HCT116 (cell line): ENCODE measurements at regions not wholly inside any gene's neighbourhood (a gene's known extent, or its start where the extent isn't known, plus 50 kb on each side); places are given as distances from the start of the nearest gene placed in this dataset.

Experiments used
- ATAC-seq: fragments of 200-7000 bp; cut with Tn5 transposase; 2 replicates; pipeline ENCODE4 v1.9.1; 2020; ENCODE audit warnings: mild to moderate bottlenecking, moderate library complexity
- BruUV-seq: library from RNA; stranded (reverse); fragments of 400-500 nt; replicated peaks from 2 replicates; lab custom pipeline; 2021; lab: Mats Ljungman, UMichigan
- CTCF ChIA-PET: fragments of 300-600 bp; sonication (Branson Sonifier 250); formaldehyde crosslinking; loops from one replicate; lab custom pipeline; 2021; ENCODE audit warnings: antibody characterized with exemption; lab: Charles Lee
- POLR2A ChIA-PET: fragments of 300-600, 350-600 bp; sonication (Branson Sonifier 250); formaldehyde crosslinking; loops from one replicate; lab custom pipeline; 2021; ENCODE audit warnings: antibody characterized with exemption; lab: Charles Lee
- RAD21 ChIA-PET, 2 experiments: fragments of 300-600 bp; sonication (Branson Sonifier 250); formaldehyde crosslinking; loops; one replicate each; lab custom pipeline; 2023; ENCODE audit warnings: low total read pairs in 2 of 2; ENCODE audit not compliant: uncharacterized antibody in 2 of 2, unreplicated experiment in 2 of 2, low non-redundant PET in 1 of 2; lab: Charles Lee
- DNase-seq: peaks from one replicate; pipeline ENCODE4 v3.0.0-alpha.2; 2010; ENCODE audit warnings: low read depth, low spot score
- H2AFZ ChIP-seq: fragments of 200-600 bp; shearing (Covaris generic), sonication (generic); 2 replicates; pipeline ENCODE4 v1.6.1; 2017; ENCODE audit warnings: low read depth, mixed run types, mixed read lengths, antibody characterized with exemption, low read length; ENCODE audit not compliant: poor library complexity, severe bottlenecking
- H3K27ac ChIP-seq: 2 replicates; pipeline ENCODE4 v1.5.1; 2012; ENCODE audit warnings: low read depth, low read length
- H3K27me3 ChIP-seq: fragments of 200-600 bp; sonication (generic); 2 replicates; pipeline ENCODE4 v1.6.1; 2016; ENCODE audit warnings: mixed run types, low read length, mixed read lengths; ENCODE audit not compliant: insufficient read depth
- H3K36me3 ChIP-seq, 2 experiments: fragments of 200-500 bp in 1 of 2; fragments of 200-600 bp in 1 of 2; sonication (Bioruptor generic) in 1 of 2; sonication (generic) in 1 of 2; 2 replicates each; pipeline versions ENCODE4 v1.5.1 to v1.6.1; 2014 to 2016; ENCODE audit warnings: low read length in 2 of 2, inconsistent platforms in 1 of 2, mixed read lengths in 1 of 2, mixed run types in 1 of 2; ENCODE audit not compliant: insufficient read depth in 2 of 2, control insufficient read depth in 1 of 2
- H3K4me1 ChIP-seq, 2 experiments: fragments of 200-600 bp in 1 of 2; sonication (generic) in 1 of 2; 2 replicates each; pipeline versions ENCODE4 v1.5.1 to v1.6.1; 2012 to 2017; ENCODE audit warnings: low read length in 2 of 2, inconsistent platforms in 1 of 2, mild to moderate bottlenecking in 1 of 2, mixed read lengths in 1 of 2, mixed run types in 1 of 2, moderate library complexity in 1 of 2; ENCODE audit not compliant: insufficient read depth in 2 of 2, control insufficient read depth in 1 of 2
- H3K4me2 ChIP-seq: fragments of 200-600 bp; sonication (generic); 2 replicates; pipeline ENCODE4 v1.6.1; 2017; ENCODE audit warnings: mixed run types, low read length, mixed read lengths
- H3K4me3 ChIP-seq, 2 experiments: fragments of 200-600 bp in 1 of 2; sonication (generic) in 1 of 2; replicated peaks in 1 of 2; 2 replicates each; pipeline ENCODE4 v1.5.1; 2011 to 2016; ENCODE audit warnings: low read length in 2 of 2, control low read depth in 1 of 2, low read depth in 1 of 2, mild to moderate bottlenecking in 1 of 2, mixed read lengths in 1 of 2, mixed run types in 1 of 2
- H3K79me2 ChIP-seq: fragments of 200-600 bp; sonication (generic); 2 replicates; pipeline ENCODE4 v1.6.1; 2017; ENCODE audit warnings: mild to moderate bottlenecking, mixed run types, low read length, moderate library complexity, mixed read lengths; ENCODE audit not compliant: insufficient read depth
- H3K9ac ChIP-seq: fragments of 200-600 bp; sonication (generic); 2 replicates; pipeline ENCODE4 v1.6.1; 2016; ENCODE audit warnings: low read length, mixed read lengths
- H3K9me2 ChIP-seq: fragments of 200-600 bp; sonication (generic), shearing (Covaris generic); 2 replicates; pipeline ENCODE4 v1.6.1; 2017; ENCODE audit warnings: mixed run types, mild to moderate bottlenecking, moderate library complexity; ENCODE audit not compliant: insufficient read depth
- H3K9me3 ChIP-seq, 2 experiments: fragments of 200-500 bp in 1 of 2; fragments of 200-600 bp in 1 of 2; sonication (Bioruptor generic) in 1 of 2; sonication (generic) in 1 of 2; 2 replicates each; pipeline ENCODE4 v1.6.1; 2014 to 2017; ENCODE audit warnings: low read length in 2 of 2, mixed read lengths in 2 of 2, inconsistent platforms in 1 of 2, low read depth in 1 of 2, mild to moderate bottlenecking in 1 of 2, mixed run types in 1 of 2, moderate library complexity in 1 of 2; ENCODE audit not compliant: control insufficient read depth in 1 of 2, insufficient read depth in 1 of 2
- H4K20me1 ChIP-seq: fragments of 200-600 bp; sonication (generic), shearing (Covaris generic); 2 replicates; pipeline ENCODE4 v1.6.1; 2017; ENCODE audit warnings: mixed run types, mild to moderate bottlenecking, moderate library complexity; ENCODE audit not compliant: insufficient read depth
- ATF3 ChIP-seq: IDR thresholded peaks from 2 replicates; pipeline ENCODE4 v1.6.1; 2012
- CEBPB ChIP-seq: IDR thresholded peaks from 2 replicates; pipeline ENCODE4 v1.6.1; 2012; ENCODE audit warnings: low read depth
- CTCF ChIP-seq, 3 experiments: fragments of 200-600 bp in 1 of 3; sonication (generic) in 1 of 3; IDR thresholded peaks in 2 of 3; conservative IDR thresholded peaks in 1 of 3; 2 replicates each; pipeline ENCODE4 v1.5.1; 2012 to 2017; ENCODE audit warnings: low read depth in 2 of 3, low read length in 2 of 3, antibody characterized with exemption in 1 of 3, borderline replicate concordance in 1 of 3, control low read depth in 1 of 3, mild to moderate bottlenecking in 1 of 3, mixed read lengths in 1 of 3, mixed run types in 1 of 3, moderate library complexity in 1 of 3; ENCODE audit not compliant: insufficient read depth in 1 of 3
- EGR1 ChIP-seq: IDR thresholded peaks from 2 replicates; pipeline ENCODE4 v1.6.1; 2012; ENCODE audit warnings: low read depth
- EZH2 ChIP-seq: fragments of 200-600 bp; sonication (generic); IDR thresholded peaks from 2 replicates; pipeline ENCODE4 v1.6.1; 2017; ENCODE audit warnings: antibody characterized with exemption, mixed run types
- EZH2phosphoT487 ChIP-seq: fragments of 200-600 bp; IDR thresholded peaks from 2 replicates; pipeline ENCODE4 v1.6.1; 2018; ENCODE audit warnings: antibody characterized with exemption, borderline replicate concordance
- JUND ChIP-seq: IDR thresholded peaks from 2 replicates; pipeline ENCODE4 v1.6.1; 2012
- MAX ChIP-seq: IDR thresholded peaks from 2 replicates; pipeline ENCODE4 v1.6.1; 2012
- POLR2A ChIP-seq: IDR thresholded peaks from 2 replicates; pipeline ENCODE4 v1.7.0; 2011; ENCODE audit warnings: borderline replicate concordance; ENCODE audit not compliant: insufficient read depth, insufficient read length; ENCODE audit errors: extremely low read depth
- POLR2AphosphoS5 ChIP-seq: IDR thresholded peaks from 2 replicates; pipeline ENCODE4 v1.6.1; 2011; ENCODE audit warnings: mild to moderate bottlenecking, low read depth, low read length, moderate library complexity
- RAD21 ChIP-seq: IDR thresholded peaks from 2 replicates; pipeline ENCODE4 v1.6.1; 2012; ENCODE audit warnings: low read depth, mild to moderate bottlenecking
- REST ChIP-seq: IDR thresholded peaks from 2 replicates; pipeline ENCODE4 v1.6.1; 2012; ENCODE audit warnings: low read depth
- SP1 ChIP-seq: IDR thresholded peaks from 2 replicates; pipeline ENCODE4 v1.6.1; 2012; ENCODE audit warnings: low read depth
- SRF ChIP-seq: IDR thresholded peaks from 2 replicates; pipeline ENCODE4 v1.6.1; 2012; ENCODE audit warnings: low read depth
- TCF7L2 ChIP-seq: IDR thresholded peaks from 2 replicates; pipeline ENCODE4 v1.7.0; 2011; ENCODE audit warnings: borderline replicate concordance, inconsistent platforms; ENCODE audit not compliant: insufficient read depth, insufficient read length; ENCODE audit errors: extremely low read depth
- YY1 ChIP-seq: IDR thresholded peaks from 2 replicates; pipeline ENCODE4 v1.6.1; 2011; ENCODE audit warnings: low read length, low read depth, moderate library complexity, mild to moderate bottlenecking; ENCODE audit not compliant: insufficient replicate concordance; ENCODE audit errors: extremely low read depth
- ZBTB33 ChIP-seq: IDR thresholded peaks from 2 replicates; pipeline ENCODE4 v1.6.1; 2011; ENCODE audit warnings: mild to moderate bottlenecking, low read length, moderate library complexity; ENCODE audit not compliant: insufficient replicate concordance; ENCODE audit errors: extremely low read depth
- ZFX ChIP-seq: fragments of 450-650 bp; IDR thresholded peaks from 2 replicates; pipeline ENCODE4 v1.6.1; 2017
- ZNF274 ChIP-seq: fragments of 200-500 bp; sonication (Bioruptor generic); IDR thresholded peaks from 2 replicates; pipeline ENCODE4 v1.6.1; 2014; ENCODE audit warnings: mild to moderate bottlenecking, low read depth, low read length, inconsistent platforms
- intact Hi-C: fragments of 100-400 bp; cut with micrococcal nuclease; formaldehyde crosslinking; loops from 2 replicates; pipeline ENCODE4 v1.10.0; 2022

- no peak for TF ChIP-seq REST
Measured at GRCh38 chr3:18724456-18724855, 299.3 kb upstream of the SATB1 start (continued).

GRCh38 chr3:18723206-18723810 is 298.2 kb upstream of the SATB1 start:
- intact Hi-C loops, result no loop called here
- Histone ChIP-seq H3K27me3 (no peaks in the 10 kb centered on the region), H3K4me2 (no peak overlapping the region), H3K9me3 (no peaks in the 10 kb centered on the region), H3K9me2 (no peaks in the 10 kb centered on the region), H3K27ac (no peak overlapping the region), H4K20me1 (no peaks in the 10 kb centered on the region), H3K9ac (no peak overlapping the region), H2AFZ (no peak overlapping the region), H3K36me3 (no peaks in the 10 kb centered on the region; a peak in 1 of 4 replicates), H3K4me3 (no peak overlapping the region), H3K79me2 (no peaks in the 10 kb centered on the region), H3K4me1 (no peaks in the 10 kb centered on the region)
- ChIA-PET POLR2A (no interaction called here), CTCF (no interaction called here), RAD21 (no interaction called here)
- no peak for DNase-seq
- TF ChIP-seq ZNF274, result no peak
- TF ChIP-seq ZFX, result no peak
- TF ChIP-seq CTCF (IDR thresholded peaks at IDR 0.05 in 2 of 3, conservative IDR thresholded peaks at IDR 0.05 in 1 of 3; ENCODE audit: borderline replicate concordance in 1 of 3, insufficient read depth in 1 of 3, low read depth in 2 of 3, low read length in 2 of 3), result no peak
- TF ChIP-seq SRF, result no peak
- no peak for TF ChIP-seq MAX
- no peak for TF ChIP-seq EGR1
- TF ChIP-seq YY1, result no peak
- no peak for TF ChIP-seq RAD21
- TF ChIP-seq SP1, result no peak
- no peak for TF ChIP-seq EZH2
- no peak for TF ChIP-seq ATF3
- no peak for TF ChIP-seq POLR2A
- TF ChIP-seq POLR2AphosphoS5, result no peak
- TF ChIP-seq EZH2phosphoT487, result no peak
- no peak for TF ChIP-seq CEBPB
- TF ChIP-seq JUND, result no peak
- TF ChIP-seq ZBTB33, result no peak
- TF ChIP-seq TCF7L2, result no peak
- no peak for ATAC-seq
- no TSS peak for BruUV-seq
